GDM1 (cell line): ENCODE measurements at regions not wholly inside any gene's neighbourhood (a gene's known extent, or its start where the extent isn't known, plus 50 kb on each side); places are given as distances from the start of the nearest gene placed in this dataset.

ENCODE experiments used
- DNase-seq: peaks from one replicate; lab custom pipeline; 2025; lab: John Stamatoyannopoulos, UW

DNA sequence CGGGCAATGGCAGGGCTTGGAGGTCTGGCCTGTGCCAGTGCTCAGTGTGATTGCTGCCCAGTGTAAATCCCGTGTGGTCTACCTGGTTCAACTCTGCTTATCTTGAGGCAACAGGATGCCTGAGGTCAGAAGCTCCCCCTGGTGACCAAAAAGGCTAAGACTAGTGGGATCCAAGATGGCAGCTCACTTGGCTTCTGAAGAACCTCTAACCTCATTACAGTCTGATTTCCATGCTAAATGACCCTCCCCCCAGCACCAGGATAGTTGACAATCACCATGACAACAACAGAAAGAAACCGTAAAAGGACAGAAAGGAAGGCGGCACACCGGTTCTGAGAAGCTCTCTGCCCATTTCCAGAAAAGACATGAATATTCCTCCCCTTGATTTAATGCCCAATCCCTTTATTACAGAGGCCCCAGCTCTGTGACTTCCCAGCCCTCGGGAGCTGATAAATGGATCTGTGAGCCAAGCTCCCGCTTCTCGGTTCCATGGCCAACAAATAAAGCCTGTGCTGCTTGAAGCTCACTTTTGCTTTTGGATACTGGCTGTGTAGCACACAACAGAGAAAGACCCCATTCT lies 398.4 kb downstream of the CTTN start:
- DNase-seq: no peak

DNA sequence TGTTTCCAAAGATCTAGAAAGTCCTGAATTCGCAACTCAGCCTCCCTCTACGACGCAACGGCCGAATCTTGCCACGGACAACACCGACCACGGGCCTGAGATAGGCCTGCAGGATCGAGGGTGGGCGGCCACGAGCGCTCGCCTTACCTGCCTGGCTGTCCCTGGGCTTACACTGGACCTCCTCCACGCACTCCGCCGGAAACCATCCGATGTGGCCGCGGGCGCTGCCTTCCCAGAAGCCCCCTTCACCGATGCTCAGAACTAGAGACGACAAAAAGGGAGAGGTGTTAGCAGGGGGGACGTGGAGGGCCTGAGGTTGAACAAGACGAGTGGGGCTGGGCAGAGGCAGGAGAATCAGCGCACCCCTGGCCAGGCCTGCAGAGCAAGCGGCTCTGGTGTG lies 400.0 kb downstream of the CTTN start:
- no peak for DNase-seq

DNA sequence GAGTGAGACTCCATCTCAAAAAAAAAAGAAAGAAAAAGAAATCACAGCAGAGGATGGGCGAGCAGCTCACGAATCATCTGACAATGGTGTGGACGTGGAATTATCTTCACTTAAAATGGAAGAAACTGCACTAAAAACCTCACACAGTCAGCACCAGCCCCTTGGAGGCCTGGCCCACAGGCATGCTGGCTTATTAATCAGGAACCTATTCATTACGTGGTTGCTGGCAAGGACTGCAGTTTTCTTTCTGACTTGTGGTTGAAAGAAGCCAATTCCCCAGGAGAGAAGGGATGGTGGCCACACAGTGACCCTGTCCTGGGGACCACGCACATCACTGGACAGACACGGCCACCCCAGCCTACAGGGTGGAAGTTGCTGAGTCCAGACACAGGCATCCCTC lies 401.1 kb downstream of the CTTN start:
- DNase-seq: no peak

DNA sequence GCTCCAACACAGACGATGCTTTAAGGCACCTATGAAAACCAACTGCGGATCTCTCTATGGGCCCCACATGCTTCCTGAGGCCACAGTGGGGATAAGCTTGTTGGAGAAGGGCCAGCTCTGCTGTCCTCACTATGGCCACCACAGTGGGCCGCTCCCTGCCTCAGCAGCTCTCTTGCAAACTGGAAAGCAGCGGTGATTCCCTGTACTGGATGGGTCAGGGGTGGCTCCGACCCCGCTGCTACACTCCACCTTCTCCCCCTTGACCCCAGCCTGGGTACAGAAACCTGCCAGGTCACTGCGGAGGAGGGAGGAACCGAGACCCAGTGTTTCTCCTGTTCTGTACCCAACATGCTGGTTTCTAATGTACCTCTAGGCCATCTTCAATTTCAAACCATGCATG lies 403.9 kb downstream of the CTTN start:
- no peak for DNase-seq

DNA sequence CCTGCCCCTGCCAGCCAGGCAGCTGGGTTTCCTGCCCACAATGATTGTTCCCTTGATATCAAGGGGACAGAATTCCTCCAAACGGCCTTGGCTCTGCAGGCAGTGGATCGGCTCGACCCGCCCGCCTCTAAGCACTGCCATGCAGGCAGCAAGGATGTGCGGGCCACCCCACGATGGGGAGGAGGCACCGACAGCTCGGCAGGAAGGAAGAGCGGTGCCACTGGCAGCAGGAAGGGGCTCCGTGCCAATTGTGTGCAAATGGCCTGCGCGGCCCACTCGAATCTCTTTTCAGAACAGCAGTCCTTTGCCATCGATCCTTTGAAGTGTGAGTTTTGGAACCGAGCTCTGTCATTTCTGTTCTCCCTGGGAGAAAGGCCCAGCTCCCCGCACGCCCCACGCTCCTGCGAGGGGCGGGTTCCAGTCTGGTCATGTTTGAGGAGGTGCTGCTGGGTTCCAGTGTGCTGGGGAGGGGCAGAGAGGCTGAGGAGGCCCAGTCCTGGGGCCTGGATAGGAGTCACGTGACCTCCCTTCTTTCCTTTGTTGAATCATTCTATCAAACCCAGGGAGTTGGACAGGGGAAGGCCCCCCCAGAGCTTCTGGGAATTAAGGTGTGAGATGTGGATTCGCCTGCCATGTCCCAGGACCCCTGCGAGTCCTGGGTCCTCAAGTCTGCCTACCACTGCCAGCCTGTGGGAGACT lies 406.0 kb downstream of the CTTN start:
- no peak for DNase-seq

DNA sequence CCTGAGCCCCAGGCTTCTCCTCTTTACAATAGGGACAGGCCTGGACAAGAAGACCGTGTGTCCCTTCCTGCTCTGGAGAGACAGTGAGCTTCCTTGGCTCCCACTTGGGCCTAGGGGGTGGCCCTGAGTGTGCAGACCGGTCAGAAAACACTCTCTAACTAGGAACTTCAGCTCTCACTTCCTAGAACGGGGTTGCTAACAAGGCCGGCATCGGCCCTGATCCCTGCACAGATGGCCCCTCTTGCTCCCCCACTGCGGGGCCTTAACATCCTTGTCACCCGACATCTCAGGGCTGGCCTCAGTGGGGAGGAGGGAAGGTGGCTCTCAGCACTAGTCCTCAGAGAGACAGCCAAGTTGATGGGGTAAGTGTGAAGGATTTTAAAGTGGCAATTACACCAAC lies 406.9 kb downstream of the CTTN start:
- no peak for DNase-seq

DNA sequence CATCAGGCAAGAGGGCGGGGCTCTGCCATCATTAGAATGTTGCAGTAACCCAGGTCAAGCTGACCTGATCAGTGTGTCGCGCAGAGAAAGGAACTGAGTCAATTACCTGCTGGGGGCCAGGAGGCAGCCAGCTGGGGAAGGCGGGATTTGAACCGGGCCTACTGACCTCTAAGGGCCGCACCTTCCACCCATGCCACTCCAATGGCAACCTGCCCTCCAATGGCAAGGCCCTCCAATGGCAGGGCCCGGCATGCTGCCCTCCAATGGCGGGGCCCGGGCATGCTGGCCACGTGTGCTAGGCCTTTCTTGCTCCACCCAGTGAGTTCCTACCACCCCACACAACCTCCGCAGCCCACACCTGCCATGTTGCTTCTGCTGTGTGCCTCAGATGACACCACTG lies 407.6 kb downstream of the CTTN start:
- no peak for DNase-seq

DNA sequence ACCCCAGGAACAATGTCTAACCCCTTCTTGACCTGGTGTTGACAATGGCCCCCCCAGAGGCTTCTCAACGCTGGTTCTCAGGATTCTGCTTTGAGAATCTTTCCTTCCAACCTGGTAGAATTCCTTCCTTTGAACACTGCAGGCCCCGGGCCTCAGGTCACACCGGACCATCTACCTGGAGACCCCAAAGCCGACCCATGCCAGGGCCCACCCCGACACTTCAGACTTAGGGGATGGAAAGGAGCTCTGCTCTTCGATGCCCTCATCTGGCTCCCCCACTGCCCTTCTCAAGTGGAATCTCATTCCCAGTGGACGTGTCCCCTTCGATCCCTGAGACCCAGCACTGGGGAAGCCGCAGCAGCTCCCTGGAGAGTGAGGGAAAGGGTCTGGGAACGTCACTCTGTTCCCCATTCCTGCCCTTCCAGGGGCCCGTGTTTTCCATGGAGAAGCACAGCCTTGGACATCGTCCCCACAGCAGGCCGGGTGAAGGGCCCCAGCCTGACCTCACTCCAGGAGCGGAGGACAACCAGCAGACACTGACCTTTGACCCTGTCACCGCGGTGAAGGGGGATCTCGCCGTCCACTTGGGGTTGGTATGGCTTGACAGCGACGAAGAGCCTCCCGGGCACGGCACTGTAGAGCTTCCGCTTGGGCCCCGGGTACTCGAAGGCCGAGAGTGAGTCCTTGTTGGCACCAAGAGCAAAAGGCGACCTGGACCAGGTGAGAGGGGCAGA lies 408.3 kb downstream of the CTTN start:
- DNase-seq: no peak

DNA sequence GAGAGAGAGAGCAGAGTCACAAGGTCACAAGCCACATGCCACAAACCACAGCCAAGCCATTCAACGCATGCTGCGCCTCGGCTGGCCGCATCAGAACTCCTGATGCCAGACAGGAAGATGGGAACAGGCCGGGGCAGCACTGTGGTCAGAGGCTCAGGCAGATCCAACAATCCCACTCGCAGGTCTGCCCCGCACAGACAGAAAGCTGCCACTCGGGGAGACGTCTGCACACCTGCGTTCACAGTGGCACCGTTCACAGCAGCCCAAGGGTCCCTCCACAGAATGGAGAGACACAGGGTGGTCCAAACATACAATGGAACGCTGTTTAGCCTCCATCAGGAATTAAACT lies 408.8 kb downstream of the CTTN start:
- no peak for DNase-seq

DNA sequence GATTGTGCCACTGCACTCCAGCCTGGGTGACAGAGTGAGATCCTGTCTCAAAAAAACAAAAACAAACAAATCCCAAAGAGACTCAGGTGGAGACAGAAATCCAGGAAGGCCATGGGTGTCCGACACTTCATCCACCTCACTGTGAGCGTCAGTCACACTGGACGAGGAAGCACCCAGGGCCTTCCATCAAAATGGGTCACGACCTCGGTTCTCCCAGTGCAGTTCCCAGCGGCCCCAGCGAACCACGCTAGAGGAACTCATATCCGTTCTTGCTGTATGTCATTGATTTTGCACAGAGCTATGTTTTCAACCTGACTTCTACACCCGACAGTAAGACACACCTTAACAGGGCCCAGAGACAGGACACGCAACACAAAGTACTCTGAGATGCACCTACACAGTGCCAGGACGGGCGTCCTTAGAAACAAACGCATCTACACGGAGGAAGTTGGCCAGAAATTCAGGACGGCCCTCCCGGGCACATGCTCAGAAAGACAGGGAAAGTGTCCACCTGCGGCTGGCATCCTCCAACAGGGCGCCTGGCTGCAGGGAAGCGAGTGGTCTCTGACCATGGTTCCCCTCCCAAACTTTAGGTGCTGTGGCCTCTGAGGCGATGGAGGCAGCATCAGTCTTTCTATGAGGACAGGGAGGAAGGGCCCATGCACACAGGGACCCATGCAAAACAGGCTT lies 410.5 kb downstream of the CTTN start:
- no peak for DNase-seq

DNA sequence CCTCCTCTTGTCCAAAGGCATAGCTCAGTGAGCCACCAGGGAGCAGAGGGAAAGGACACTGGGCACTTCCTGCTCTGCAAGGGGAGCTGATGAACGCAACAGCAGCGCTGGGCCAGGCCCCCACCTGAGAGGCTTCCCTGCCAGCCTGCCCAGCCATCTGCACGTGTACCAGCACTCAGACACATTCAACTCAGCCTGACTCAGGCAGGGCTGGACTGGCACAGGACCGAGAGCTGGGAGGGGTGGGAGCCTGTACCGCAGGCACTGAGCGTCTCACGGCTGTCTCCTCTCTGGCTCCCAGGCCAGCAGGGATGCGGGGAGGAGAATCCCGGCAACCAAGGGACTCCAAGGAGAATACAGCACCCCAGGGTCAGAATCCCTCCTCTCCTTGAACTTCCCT lies 411.8 kb downstream of the CTTN start:
- DNase-seq: no peak

DNA sequence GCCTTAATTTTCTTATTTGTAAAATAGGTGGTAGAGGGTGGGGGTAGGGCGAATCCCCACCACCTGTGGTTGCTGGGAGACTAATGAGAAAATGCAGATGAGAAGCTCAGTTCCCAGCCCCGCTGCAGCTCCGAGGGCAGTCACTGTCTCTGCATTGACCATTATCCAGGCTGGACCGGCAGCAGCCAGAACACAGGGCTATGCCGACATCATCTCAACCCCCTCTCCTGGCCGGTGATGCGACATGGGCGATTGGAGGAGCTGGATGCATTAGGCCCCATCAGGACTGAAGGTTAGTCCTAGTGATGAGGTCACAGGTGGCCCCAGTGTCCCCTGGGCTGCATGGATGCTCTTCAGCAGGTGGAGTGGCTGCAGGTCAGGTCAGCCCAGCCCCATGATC lies 412.4 kb downstream of the CTTN start:
- DNase-seq: no peak

DNA sequence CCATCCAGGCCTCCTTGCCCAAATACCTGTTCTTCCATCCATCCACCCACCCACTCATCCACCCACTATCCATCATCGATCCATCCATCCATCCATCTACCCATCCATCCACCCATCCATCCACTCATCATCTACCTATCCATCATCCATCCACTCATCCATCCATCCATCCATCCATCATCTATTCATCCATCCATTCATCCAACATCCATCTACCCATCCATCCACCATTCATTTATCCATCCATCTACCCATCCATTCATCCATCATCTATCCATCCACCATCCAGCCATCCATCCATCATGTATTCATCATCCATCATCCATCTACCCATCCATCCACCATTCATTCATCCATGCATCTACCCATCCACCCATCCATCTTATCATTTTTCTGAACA lies 413.2 kb downstream of the CTTN start:
- no peak for DNase-seq

DNA sequence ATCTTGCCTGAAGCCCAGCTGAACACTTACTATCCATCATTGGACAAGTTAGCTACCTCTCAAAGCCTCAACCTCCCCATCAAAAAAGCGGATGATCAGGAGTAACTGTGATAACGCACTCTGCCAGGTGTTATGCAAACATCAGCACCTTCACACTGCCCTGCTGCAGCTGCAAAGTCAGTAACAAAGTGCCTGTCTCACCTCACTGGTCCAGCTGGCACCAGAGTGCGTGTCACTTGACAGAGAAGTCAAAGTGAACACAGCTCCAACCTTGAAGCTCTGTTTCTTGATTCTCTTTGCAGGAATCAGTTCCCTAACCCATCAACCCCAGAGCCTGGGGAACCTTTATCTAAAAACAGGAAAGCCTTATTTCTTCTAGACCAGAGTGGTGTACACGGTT lies 413.6 kb downstream of the CTTN start:
- DNase-seq: no peak

DNA sequence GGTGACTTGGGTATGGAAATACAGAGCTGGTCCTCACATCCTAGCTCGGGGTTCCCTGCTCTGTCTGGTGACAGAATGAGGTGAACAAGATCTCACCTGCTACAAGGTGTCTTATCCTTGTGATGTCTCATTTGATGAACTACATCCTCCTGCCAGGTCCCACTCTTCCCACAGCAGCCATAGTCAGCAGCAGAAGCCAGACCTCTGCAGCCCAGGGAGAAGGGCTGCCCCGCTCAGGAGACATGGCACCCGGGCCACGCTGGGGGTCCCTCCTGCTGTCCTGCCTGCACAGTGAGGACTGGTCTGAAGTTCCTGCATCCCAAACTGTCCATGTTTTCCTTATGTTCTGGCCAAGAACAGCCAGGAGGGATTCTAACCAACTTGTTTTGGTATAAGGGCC lies 414.1 kb downstream of the CTTN start:
- DNase-seq: no peak

DNA sequence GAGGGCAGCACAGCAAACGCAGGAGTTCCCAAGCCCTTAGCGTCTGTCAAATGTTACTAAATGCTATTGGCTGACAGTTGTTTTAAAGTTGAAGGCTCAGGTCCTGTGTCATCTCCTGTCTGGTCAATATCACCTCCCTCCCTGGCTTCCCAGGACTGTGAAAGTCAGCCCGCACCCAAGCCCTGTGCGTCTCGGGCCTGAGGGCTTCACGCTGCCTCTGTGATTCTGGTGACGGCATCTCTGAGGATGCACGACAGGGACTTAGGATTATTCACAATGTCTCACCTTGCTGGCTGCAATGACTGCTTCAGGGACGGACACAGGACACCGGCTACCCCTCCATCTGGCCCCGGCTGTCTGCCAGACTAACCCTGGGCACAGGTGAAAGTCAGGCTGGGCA lies 415.3 kb downstream of the CTTN start:
- no peak for DNase-seq

DNA sequence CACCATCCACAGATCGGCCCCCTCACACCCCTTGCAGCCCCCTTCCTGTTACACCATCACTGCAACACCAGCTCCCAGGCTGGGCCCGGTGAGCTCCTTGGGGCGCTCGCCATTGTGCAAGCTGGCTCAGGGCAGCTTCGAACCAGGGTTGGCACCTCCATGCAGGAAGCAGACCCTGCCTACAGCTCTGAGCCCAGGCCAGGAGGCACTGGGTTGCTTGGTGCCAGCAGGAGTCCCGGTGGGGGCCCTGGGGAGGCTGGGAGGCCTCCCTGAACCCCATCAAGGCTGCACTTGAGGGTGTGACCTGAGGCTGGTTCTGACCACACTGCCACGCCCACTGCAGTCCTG lies 417.1 kb downstream of the CTTN start:
- no peak for DNase-seq

DNA sequence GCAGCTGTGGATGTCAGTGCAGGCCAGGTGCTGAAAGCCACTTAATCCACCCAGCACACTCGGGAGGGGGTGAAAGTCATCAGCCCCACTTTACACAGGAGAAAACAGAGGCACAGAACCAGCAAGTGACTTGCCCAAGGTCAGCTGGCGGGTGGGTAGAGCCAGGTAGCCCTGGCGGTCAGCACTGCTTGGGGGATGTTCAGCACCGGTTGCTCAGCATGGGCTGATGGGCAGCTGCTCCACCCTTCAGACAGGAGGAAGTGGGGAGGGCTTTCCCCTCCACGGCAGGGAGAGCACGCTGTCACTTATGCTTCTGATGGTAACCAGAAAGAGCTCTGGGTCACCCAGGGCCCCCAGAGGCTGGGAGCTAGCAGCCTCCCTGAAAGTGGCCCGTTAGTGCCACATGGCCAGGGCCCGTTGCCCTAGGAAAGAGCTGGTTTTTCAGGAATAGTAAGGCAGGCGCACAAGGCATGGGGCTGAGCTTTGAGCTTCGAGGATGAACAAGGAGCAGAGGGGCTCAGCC lies 417.9 kb downstream of the CTTN start:
- no peak for DNase-seq

DNA sequence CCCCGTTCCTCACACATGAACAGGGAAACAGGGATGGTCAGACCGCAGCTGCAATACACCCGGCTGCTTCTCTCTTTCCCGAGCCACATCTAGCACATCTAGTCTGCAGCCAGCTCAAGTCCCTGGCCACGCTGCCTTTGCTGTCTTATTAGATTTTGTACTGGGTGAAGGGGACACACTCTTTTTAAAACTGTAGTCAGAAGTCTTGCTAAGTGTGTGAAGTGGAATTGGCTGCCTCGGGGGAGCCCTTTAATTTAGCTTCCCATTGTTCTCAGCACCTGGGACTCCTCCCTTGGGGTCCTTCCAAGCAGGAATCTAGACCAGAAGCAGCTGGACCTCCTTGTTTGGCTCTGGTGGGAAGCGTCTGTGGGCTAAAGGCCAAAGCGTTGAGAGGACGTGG lies 420.0 kb downstream of the CTTN start:
- DNase-seq: no peak

DNA sequence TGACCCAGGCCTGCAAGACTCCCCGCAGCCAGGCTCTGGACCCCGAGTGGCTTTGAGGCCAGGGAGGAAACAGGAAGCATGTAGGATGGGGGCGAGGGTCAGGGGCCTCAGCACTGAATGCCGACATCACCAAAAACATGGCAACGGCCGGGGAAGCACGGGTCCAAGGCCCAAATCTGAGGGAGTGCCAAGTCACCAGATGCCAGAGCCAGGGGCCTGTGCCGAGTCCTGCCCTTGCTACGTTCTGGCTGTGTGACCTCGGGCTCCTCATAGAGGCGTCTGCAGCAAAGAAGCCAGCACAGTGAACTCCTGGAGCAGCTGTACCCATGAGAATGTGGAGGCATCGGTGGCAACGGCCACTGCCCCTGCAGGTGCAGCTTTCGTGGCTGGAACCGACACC lies 420.7 kb downstream of the CTTN start:
- no peak for DNase-seq

DNA sequence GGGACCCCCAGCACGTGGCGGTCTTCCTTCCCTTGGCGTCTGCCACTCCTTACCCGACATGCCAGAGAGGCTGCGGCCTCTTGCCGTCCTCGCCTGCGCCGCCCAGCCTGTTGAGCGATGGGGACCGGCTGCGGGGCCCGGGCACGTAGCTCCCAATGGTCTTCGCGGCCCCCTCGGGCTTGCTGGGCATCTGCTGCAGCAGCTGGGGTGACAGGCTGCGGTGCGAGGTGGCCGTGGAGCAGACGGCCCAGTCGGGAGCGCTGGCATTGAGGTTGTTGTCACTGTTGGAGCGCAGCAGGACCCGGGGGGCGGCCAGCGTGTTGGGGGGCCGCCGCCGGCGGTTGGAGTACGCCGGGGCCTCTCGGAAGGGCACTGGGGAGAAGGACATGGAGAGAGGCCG lies 422.0 kb downstream of the CTTN start:
- no peak for DNase-seq

DNA sequence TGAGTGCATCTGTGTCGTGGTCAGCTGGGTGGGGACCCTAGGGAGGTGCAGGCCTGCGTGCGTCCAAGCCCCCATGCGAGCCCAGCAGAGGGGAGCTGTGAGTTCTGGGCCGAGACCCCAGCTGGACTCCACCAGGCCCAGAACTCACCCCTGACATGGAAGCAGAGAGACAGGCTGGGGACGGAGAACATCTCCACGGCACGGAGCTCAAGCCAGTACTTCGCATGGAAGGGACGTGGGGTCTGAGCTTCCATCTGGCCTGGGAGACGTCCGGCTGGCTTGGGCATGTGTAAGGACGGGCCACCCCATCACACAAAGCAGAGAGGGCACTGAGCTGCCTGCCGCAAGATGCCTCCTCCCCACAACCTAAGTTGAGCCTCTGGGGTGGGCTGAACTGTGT lies 422.4 kb downstream of the CTTN start:
- no peak for DNase-seq

DNA sequence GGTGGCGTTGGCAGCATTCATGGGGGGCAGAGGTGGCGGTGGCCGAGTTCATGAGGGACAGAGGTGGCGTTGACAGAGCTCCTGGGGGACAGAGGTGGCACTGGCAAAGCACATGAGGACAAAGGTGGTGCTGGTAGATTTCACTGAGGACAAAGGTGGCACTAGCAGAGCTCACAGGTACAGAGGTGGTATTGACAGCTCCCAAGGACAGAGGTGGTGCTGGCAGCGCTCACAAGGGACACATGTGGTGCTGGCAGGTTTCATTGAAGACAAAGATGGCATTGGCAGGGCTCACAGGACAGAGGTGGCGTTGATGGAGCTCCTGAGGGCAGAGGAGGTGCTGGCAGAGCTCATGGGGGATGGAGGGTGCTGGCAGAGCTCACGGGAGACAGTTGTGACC lies 425.4 kb downstream of the CTTN start:
- DNase-seq: no peak
